H1 (cell line): ENCODE measurements at regions not wholly inside any gene's neighbourhood (a gene's known extent, or its start where the extent isn't known, plus 50 kb on each side); places are given as distances from the start of the nearest gene placed in this dataset.

ENCODE experiments used
- KDM4A ChIP-seq: IDR thresholded peaks from one replicate; pipeline ENCODE4 v1.7.1; 2012; ENCODE audit warnings: low read depth, mild to moderate bottlenecking, moderate library complexity, low read length, inconsistent platforms; ENCODE audit not compliant: severe bottlenecking
- TF ChIP-seq, protein P1 (sequence below), 3 experiments: IDR thresholded peaks; 1 replicate in 2 of 3; 2 replicates in 1 of 3; pipeline versions ENCODE4 v1.5.1 to v1.6.1; 2011; ENCODE audit warnings: low read length in 3 of 3, mild to moderate bottlenecking in 3 of 3, inconsistent platforms in 2 of 3, low read depth in 1 of 3, moderate library complexity in 1 of 3; ENCODE audit not compliant: insufficient read depth in 1 of 3; ENCODE audit errors: control extremely low read depth in 1 of 3

DNA sequence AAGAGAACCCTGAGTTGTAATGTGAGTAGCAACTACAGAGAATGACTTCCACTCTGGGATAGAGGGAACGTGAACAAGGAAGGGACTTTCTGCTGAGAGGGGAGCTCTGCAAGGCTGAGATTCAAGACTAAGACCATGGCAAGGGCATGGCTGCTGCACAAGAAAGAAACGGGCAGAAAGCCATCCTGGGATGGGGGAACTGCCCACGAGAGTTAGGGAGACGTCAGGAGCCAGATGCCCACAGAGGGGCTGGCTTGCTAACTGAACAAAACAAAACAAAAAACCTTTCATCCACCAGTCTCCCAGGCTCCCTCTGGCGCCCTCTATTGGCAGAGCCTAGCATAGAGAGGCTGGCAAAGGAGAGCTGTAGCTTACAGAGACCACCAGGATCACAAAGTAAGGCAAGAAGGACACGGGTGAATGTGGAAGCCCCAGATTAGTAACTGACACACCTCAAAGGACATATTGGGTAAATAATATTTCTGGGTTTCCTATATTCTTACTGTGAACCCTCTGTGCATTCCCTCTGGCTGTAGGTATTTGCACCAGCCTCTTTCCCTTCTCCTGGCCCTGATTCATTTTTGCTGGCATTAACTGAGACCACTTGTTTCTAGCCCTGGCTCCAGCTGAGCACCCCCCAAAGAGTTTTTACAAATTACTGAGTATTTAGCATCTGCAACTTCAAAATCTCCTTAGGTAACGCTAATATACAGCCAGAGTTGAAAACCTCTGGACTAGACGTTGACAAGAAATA is 338.3 kb downstream of the EMP1 start (continued):
- TF ChIP-seq, protein P1, sequence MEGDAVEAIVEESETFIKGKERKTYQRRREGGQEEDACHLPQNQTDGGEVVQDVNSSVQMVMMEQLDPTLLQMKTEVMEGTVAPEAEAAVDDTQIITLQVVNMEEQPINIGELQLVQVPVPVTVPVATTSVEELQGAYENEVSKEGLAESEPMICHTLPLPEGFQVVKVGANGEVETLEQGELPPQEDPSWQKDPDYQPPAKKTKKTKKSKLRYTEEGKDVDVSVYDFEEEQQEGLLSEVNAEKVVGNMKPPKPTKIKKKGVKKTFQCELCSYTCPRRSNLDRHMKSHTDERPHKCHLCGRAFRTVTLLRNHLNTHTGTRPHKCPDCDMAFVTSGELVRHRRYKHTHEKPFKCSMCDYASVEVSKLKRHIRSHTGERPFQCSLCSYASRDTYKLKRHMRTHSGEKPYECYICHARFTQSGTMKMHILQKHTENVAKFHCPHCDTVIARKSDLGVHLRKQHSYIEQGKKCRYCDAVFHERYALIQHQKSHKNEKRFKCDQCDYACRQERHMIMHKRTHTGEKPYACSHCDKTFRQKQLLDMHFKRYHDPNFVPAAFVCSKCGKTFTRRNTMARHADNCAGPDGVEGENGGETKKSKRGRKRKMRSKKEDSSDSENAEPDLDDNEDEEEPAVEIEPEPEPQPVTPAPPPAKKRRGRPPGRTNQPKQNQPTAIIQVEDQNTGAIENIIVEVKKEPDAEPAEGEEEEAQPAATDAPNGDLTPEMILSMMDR (IDR thresholded peaks at IDR 0.05; ENCODE audit: control extremely low read depth in 1 of 3, insufficient read depth in 1 of 3, low read depth in 1 of 3, low read length in 3 of 3): peak; percentile 67 to 96 (median 93)
- peak; percentile 33 for TF ChIP-seq KDM4A
- TF ChIP-seq, all 59 proteins: peak for 6
